HepG2 (cell line): ENCODE measurements at regions not wholly inside any gene's neighbourhood (a gene's known extent, or its start where the extent isn't known, plus 50 kb on each side); places are given as distances from the start of the nearest gene placed in this dataset.

Source experiments
- CENPX ChIP-seq: sonication (generic); formaldehyde crosslinking; IDR thresholded peaks from 2 replicates; pipeline ENCODE4 v1.9.0; 2021; ENCODE audit warnings: mild to moderate bottlenecking, missing genetic modification reagents, moderate library complexity
- IKZF5 ChIP-seq: IDR thresholded peaks from 2 replicates; pipeline ENCODE4 v1.6.1; 2018; ENCODE audit warnings: missing genetic modification reagents, mild to moderate bottlenecking, missing compliant biosample characterization
- NCOA5 ChIP-seq: sonication (generic); formaldehyde crosslinking; IDR thresholded peaks from 2 replicates; pipeline ENCODE4 v1.4.0; 2020; ENCODE audit warnings: missing genetic modification reagents
- TAF15 ChIP-seq: fragments of 200-400 bp; formaldehyde crosslinking; IDR thresholded peaks from one replicate; pipeline ENCODE4 v1.6.1; 2018; ENCODE audit warnings: mild to moderate bottlenecking, low read depth, low read length; ENCODE audit not compliant: poor library complexity, severe bottlenecking
- TSC22D2 ChIP-seq: sonication (generic); formaldehyde crosslinking; IDR thresholded peaks from 2 replicates; pipeline ENCODE4 v1.5.1; 2020; ENCODE audit warnings: missing genetic modification reagents, mild to moderate bottlenecking, borderline replicate concordance
- ZNF343 ChIP-seq: sonication (generic); formaldehyde crosslinking; IDR thresholded peaks from 2 replicates; pipeline ENCODE4 v1.4.0; 2020; ENCODE audit warnings: mild to moderate bottlenecking, missing genetic modification reagents
- ZNF550 ChIP-seq: sonication (generic); formaldehyde crosslinking; IDR thresholded peaks from 2 replicates; pipeline ENCODE4 v1.4.0; 2020; ENCODE audit warnings: mild to moderate bottlenecking, missing genetic modification reagents, borderline replicate concordance
- ZNF564 ChIP-seq: sonication (generic); formaldehyde crosslinking; IDR thresholded peaks from 2 replicates; pipeline ENCODE4 v1.8.1; 2023; ENCODE audit warnings: mild to moderate bottlenecking, missing genetic modification reagents
- ZNF740 ChIP-seq: sonication (generic); formaldehyde crosslinking; IDR thresholded peaks from 2 replicates; pipeline ENCODE4 v1.4.0; 2020; ENCODE audit warnings: missing genetic modification reagents
- ZNF776 ChIP-seq: sonication (generic); formaldehyde crosslinking; IDR thresholded peaks from 2 replicates; pipeline ENCODE4 v1.4.0; 2020; ENCODE audit warnings: mild to moderate bottlenecking, missing genetic modification reagents
- ZSCAN22 ChIP-seq: sonication (generic); formaldehyde crosslinking; IDR thresholded peaks from 2 replicates; pipeline ENCODE4 v1.4.0; 2020; ENCODE audit warnings: mild to moderate bottlenecking, missing genetic modification reagents
- TF ChIP-seq, protein P1 (sequence below): sonication (generic); formaldehyde crosslinking; IDR thresholded peaks from 2 replicates; pipeline ENCODE4 v1.5.0; 2020; ENCODE audit warnings: mild to moderate bottlenecking, missing genetic modification reagents
- TF ChIP-seq, protein P2 (sequence below): sonication (generic); formaldehyde crosslinking; IDR thresholded peaks from 2 replicates; pipeline ENCODE4 v1.5.0; 2020; ENCODE audit warnings: missing genetic modification reagents
- TF ChIP-seq, protein P3 (sequence below): sonication (generic); formaldehyde crosslinking; IDR thresholded peaks from 2 replicates; pipeline ENCODE4 v1.4.0; 2020; ENCODE audit warnings: mild to moderate bottlenecking, missing genetic modification reagents

- TF ChIP-seq, protein P1, sequence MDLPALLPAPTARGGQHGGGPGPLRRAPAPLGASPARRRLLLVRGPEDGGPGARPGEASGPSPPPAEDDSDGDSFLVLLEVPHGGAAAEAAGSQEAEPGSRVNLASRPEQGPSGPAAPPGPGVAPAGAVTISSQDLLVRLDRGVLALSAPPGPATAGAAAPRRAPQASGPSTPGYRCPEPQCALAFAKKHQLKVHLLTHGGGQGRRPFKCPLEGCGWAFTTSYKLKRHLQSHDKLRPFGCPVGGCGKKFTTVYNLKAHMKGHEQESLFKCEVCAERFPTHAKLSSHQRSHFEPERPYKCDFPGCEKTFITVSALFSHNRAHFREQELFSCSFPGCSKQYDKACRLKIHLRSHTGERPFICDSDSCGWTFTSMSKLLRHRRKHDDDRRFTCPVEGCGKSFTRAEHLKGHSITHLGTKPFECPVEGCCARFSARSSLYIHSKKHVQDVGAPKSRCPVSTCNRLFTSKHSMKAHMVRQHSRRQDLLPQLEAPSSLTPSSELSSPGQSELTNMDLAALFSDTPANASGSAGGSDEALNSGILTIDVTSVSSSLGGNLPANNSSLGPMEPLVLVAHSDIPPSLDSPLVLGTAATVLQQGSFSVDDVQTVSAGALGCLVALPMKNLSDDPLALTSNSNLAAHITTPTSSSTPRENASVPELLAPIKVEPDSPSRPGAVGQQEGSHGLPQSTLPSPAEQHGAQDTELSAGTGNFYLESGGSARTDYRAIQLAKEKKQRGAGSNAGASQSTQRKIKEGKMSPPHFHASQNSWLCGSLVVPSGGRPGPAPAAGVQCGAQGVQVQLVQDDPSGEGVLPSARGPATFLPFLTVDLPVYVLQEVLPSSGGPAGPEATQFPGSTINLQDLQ (CRISPR knock-in tag), result no peak
- TF ChIP-seq ZNF550 (CRISPR knock-in tag) (no peak), CENPX (CRISPR knock-in tag) (no peak), TAF15 (no peak), NCOA5 (CRISPR knock-in tag) (no peak), TSC22D2 (no peak), IKZF5 (no peak), ZNF776 (CRISPR knock-in tag) (no peak), ZNF740 (CRISPR knock-in tag) (no peak), ZSCAN22 (CRISPR knock-in tag) (no peak), ZNF564 (no peak), ZNF343 (CRISPR knock-in tag) (no peak)
- TF ChIP-seq, protein P2, sequence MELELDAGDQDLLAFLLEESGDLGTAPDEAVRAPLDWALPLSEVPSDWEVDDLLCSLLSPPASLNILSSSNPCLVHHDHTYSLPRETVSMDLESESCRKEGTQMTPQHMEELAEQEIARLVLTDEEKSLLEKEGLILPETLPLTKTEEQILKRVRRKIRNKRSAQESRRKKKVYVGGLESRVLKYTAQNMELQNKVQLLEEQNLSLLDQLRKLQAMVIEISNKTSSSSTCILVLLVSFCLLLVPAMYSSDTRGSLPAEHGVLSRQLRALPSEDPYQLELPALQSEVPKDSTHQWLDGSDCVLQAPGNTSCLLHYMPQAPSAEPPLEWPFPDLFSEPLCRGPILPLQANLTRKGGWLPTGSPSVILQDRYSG (CRISPR knock-in tag), result no peak
- TF ChIP-seq, protein P3, sequence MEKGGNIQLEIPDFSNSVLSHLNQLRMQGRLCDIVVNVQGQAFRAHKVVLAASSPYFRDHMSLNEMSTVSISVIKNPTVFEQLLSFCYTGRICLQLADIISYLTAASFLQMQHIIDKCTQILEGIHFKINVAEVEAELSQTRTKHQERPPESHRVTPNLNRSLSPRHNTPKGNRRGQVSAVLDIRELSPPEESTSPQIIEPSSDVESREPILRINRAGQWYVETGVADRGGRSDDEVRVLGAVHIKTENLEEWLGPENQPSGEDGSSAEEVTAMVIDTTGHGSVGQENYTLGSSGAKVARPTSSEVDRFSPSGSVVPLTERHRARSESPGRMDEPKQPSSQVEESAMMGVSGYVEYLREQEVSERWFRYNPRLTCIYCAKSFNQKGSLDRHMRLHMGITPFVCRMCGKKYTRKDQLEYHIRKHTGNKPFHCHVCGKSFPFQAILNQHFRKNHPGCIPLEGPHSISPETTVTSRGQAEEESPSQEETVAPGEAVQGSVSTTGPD (CRISPR knock-in tag), result no peak
Measured at GRCh38 chr21:18549214-18549905, 145.8 kb upstream of the TMPRSS15 start (continued).
